WERI-Rb-1 (cell line): ENCODE measurements at regions not wholly inside any gene's neighbourhood (a gene's known extent, or its start where the extent isn't known, plus 50 kb on each side); places are given as distances from the start of the nearest gene placed in this dataset.

ENCODE experiments used
- DNase-seq: peaks from one replicate; pipeline ENCODE4 v3.0.0-alpha.2; 2020
- H3K27ac ChIP-seq: fragments of 250-450 bp; sonication (Bioruptor Pico); 2 replicates; pipeline ENCODE4 v1.5.1; 2020; ENCODE audit warnings: mild to moderate bottlenecking, moderate library complexity
- H3K27me3 ChIP-seq: fragments of 250-450 bp; sonication (Bioruptor Pico); 2 replicates; pipeline ENCODE4 v1.5.1; 2021; ENCODE audit warnings: mild to moderate bottlenecking, low read depth, moderate library complexity; ENCODE audit not compliant: insufficient read depth, severe bottlenecking
- H3K36me3 ChIP-seq: fragments of 250-450 bp; sonication (Bioruptor Pico); 2 replicates; pipeline ENCODE4 v1.5.1; 2020; ENCODE audit warnings: mild to moderate bottlenecking, moderate library complexity
- H3K4me3 ChIP-seq: 2 replicates; pipeline ENCODE4 v1.5.1; 2011; ENCODE audit warnings: low read depth, mild to moderate bottlenecking, control low read depth, low read length
- H3K9me3 ChIP-seq: fragments of 250-450 bp; sonication (Bioruptor Pico); 2 replicates; pipeline ENCODE4 v1.5.1; 2021; ENCODE audit warnings: mild to moderate bottlenecking, moderate library complexity; ENCODE audit not compliant: severe bottlenecking
- CTCF ChIP-seq: IDR thresholded peaks from 2 replicates; pipeline ENCODE4 v1.5.1; 2011; ENCODE audit warnings: low read depth, mild to moderate bottlenecking, control low read depth, inconsistent platforms, low read length

GRCh38 chr19:31146546-31147183 is 202.6 kb downstream of the TSHZ3 start:
- Histone ChIP-seq H3K9me3 (no peaks in the 10 kb centered on the region), H3K4me3 (no peak overlapping the region), H3K27ac (no peak overlapping the region), H3K27me3 (no peaks in the 10 kb centered on the region), H3K36me3 (no peaks in the 10 kb centered on the region)
- DNase-seq, result no peak
- no peak for TF ChIP-seq CTCF

- no peak overlapping the region for H3K4me3 ChIP-seq
- no peak overlapping the region for H3K27ac ChIP-seq
- no peaks in the 10 kb centered on the region for H3K36me3 ChIP-seq
- no peak for TF ChIP-seq CTCF
- no peaks in the 10 kb centered on the region for H3K27me3 ChIP-seq
- DNase-seq, result no peak
- no peaks in the 10 kb centered on the region for H3K9me3 ChIP-seq
These were observed 203.2 kb downstream of the TSHZ3 start for GRCh38 chr19:31146015-31146414.

- no peak overlapping the region for H3K27ac ChIP-seq
- no peaks in the 10 kb centered on the region for H3K36me3 ChIP-seq
- H3K9me3 ChIP-seq, result no peaks in the 10 kb centered on the region
- no peak overlapping the region for H3K4me3 ChIP-seq
- no peak for TF ChIP-seq CTCF
- no peaks in the 10 kb centered on the region for H3K27me3 ChIP-seq
- no peak for DNase-seq
These were observed 204.2 kb downstream of the TSHZ3 start for GRCh38 chr19:31145007-31145406.

GRCh38 chr19:31144075-31144870 is 205.0 kb downstream of the TSHZ3 start:
- Histone ChIP-seq H3K36me3 (no peaks in the 10 kb centered on the region), H3K9me3 (no peaks in the 10 kb centered on the region), H3K4me3 (no peak overlapping the region), H3K27ac (no peak overlapping the region), H3K27me3 (no peaks in the 10 kb centered on the region)
- no peak for DNase-seq
- no peak for TF ChIP-seq CTCF

GRCh38 chr19:31141301-31141700 is 207.9 kb downstream of the TSHZ3 start:
- no peak for DNase-seq
- no peak overlapping the region for H3K27ac ChIP-seq

More at GRCh38 chr19:31141301-31141700, 207.9 kb downstream of the TSHZ3 start:
- Histone ChIP-seq H3K4me3 (no peak overlapping the region), H3K36me3 (no peaks in the 10 kb centered on the region), H3K27me3 (no peaks in the 10 kb centered on the region), H3K9me3 (no peaks in the 10 kb centered on the region)
- TF ChIP-seq CTCF, result no peak
